Endothelial cell of umbilical vein (primary cell): ENCODE measurements at regions not wholly inside any gene's neighbourhood (a gene's known extent, or its start where the extent isn't known, plus 50 kb on each side); places are given as distances from the start of the nearest gene placed in this dataset.

Experiments
- BruUV-seq: library from RNA; stranded (reverse); fragments of 400-500 nt; replicated peaks from 2 replicates; lab custom pipeline; 2021; lab: Mats Ljungman, UMichigan
- CTCF ChIA-PET: fragments of 300-600, 350-600 bp; sonication (Branson Sonifier 250); formaldehyde crosslinking; loops from one replicate; lab custom pipeline; 2021; ENCODE audit warnings: antibody characterized with exemption, inconsistent platforms; lab: Charles Lee
- POLR2A ChIA-PET: fragments of 300-600, 350-600 bp; sonication (Branson Sonifier 250); formaldehyde crosslinking; loops from one replicate; lab custom pipeline; 2021; ENCODE audit warnings: antibody characterized with exemption, inconsistent platforms; lab: Charles Lee
- DNase-seq: peaks from one replicate; pipeline ENCODE4 v3.0.0-alpha.2; 2011; ENCODE audit warnings: low read depth, low spot score
- FAIRE-seq: peaks from 2 replicates; lab custom pipeline; 2011; peaks lifted over from hg19 to GRCh38; lab: Jason Lieb, UNC
- H2AFZ ChIP-seq: 2 replicates; pipeline ENCODE4 v1.6.0; 2012; ENCODE audit warnings: low read depth, low read length, control low read depth, inconsistent platforms
- H3K27ac ChIP-seq: 2 replicates; pipeline ENCODE4 v1.5.1; 2011; ENCODE audit warnings: low read depth, mild to moderate bottlenecking, control low read depth, low read length, moderate library complexity; ENCODE audit not compliant: insufficient read depth
- H3K27me3 ChIP-seq, 2 experiments: 2 replicates each; pipeline versions ENCODE4 v1.6.0 to v1.6.1; 2011; ENCODE audit warnings: low read length in 2 of 2, mixed read lengths in 1 of 2; ENCODE audit not compliant: control insufficient read depth in 2 of 2, insufficient read depth in 2 of 2
- H3K36me3 ChIP-seq, 2 experiments: 2 replicates in 1 of 2; 3 replicates in 1 of 2; pipeline ENCODE4 v1.5.1; 2011; ENCODE audit warnings: low read length in 2 of 2, mild to moderate bottlenecking in 1 of 2, moderate library complexity in 1 of 2; ENCODE audit not compliant: control insufficient read depth in 2 of 2, insufficient read depth in 2 of 2; ENCODE audit errors: extremely low read depth in 1 of 2
- H3K4me1 ChIP-seq: 3 replicates; pipeline ENCODE4 v1.5.1; 2011; ENCODE audit warnings: mild to moderate bottlenecking, low read length; ENCODE audit not compliant: control insufficient read depth, insufficient read depth; ENCODE audit errors: extremely low read depth
- H3K4me2 ChIP-seq: 2 replicates; pipeline ENCODE4 v1.6.1; 2011; ENCODE audit warnings: low read length, control low read depth, mixed read lengths; ENCODE audit not compliant: insufficient read depth
- H3K4me3 ChIP-seq, 3 experiments: fragments of 200-600 bp in 1 of 3; sonication (generic), shearing (Covaris generic) in 1 of 3; replicated peaks in 1 of 3; 2 replicates each; pipeline ENCODE4 v1.5.1; 2011 to 2016; ENCODE audit warnings: control low read depth in 3 of 3, low read length in 3 of 3, mild to moderate bottlenecking in 2 of 3, inconsistent platforms in 1 of 3, low read depth in 1 of 3, moderate library complexity in 1 of 3; ENCODE audit not compliant: insufficient read depth in 1 of 3
- H3K79me2 ChIP-seq: 2 replicates; pipeline ENCODE4 v1.6.0; 2012; ENCODE audit warnings: low read length, inconsistent platforms; ENCODE audit not compliant: control insufficient read depth, insufficient read depth
- H3K9ac ChIP-seq: replicated peaks from 2 replicates; pipeline ENCODE3; 2011; ENCODE audit warnings: low read length, control low read depth; ENCODE audit not compliant: insufficient read depth; ENCODE audit errors: extremely low read depth
- H3K9me1 ChIP-seq: replicated peaks from 3 replicates; pipeline ENCODE4 v1.6.0; 2011; ENCODE audit warnings: mild to moderate bottlenecking, low read length; ENCODE audit not compliant: control insufficient read depth, insufficient read depth; ENCODE audit errors: extremely low read depth
- H3K9me3 ChIP-seq: replicated peaks from 2 replicates; pipeline ENCODE4 v1.5.1; 2012; ENCODE audit warnings: low read length, inconsistent platforms; ENCODE audit not compliant: control insufficient read depth, insufficient read depth
- H4K20me1 ChIP-seq: replicated peaks from 2 replicates; pipeline ENCODE3; 2011; ENCODE audit warnings: mild to moderate bottlenecking, low read length; ENCODE audit not compliant: control insufficient read depth, insufficient read depth; ENCODE audit errors: extremely low read depth
- CTCF ChIP-seq, 2 donors: IDR thresholded peaks; 1 replicate in 1 of 2; 2 replicates in 1 of 2; pipeline ENCODE4 v1.5.1; 2011; ENCODE audit warnings: low read length in 2 of 2, mild to moderate bottlenecking in 2 of 2, moderate library complexity in 2 of 2, control low read depth in 1 of 2, inconsistent platforms in 1 of 2, low read depth in 1 of 2; ENCODE audit not compliant: insufficient read depth in 1 of 2; ENCODE audit errors: extremely low read depth in 1 of 2
- FOS ChIP-seq: IDR thresholded peaks from 2 replicates; pipeline ENCODE4 v1.6.1; 2011; ENCODE audit warnings: mild to moderate bottlenecking, low read length, moderate library complexity, borderline replicate concordance; ENCODE audit not compliant: insufficient read depth
- MAX ChIP-seq: IDR thresholded peaks from 2 replicates; pipeline ENCODE4 v1.6.1; 2011; ENCODE audit not compliant: insufficient read depth, insufficient read length
- MYC ChIP-seq: IDR thresholded peaks from one replicate; pipeline ENCODE4 v1.6.1; 2011; ENCODE audit warnings: mild to moderate bottlenecking, low read depth, low read length
- POLR2A ChIP-seq: IDR thresholded peaks from 2 replicates; pipeline ENCODE4 v1.6.1; 2012; ENCODE audit warnings: low read depth, mild to moderate bottlenecking, control low read depth, low read length
- dilution Hi-C: fragments of 300-500 bp; cut with MboI; formaldehyde crosslinking; loops from one replicate; pipeline ENCODE4 v1.15.0; 2019; ENCODE audit warnings: low sequenced_read_pairs; ENCODE audit not compliant: extremely low pct_ligation_motif_present
- intact Hi-C: fragments of 100-400 bp; cut with micrococcal nuclease; formaldehyde crosslinking; loops from one replicate; pipeline ENCODE4 v1.10.0; 2022

- dilution Hi-C loops = no loop called here
- intact Hi-C loops = no loop called here
- no peaks in the 10 kb centered on the region for H3K79me2 ChIP-seq
- no peaks in the 10 kb centered on the region for H3K27me3 ChIP-seq
- H3K4me2 ChIP-seq = no peak overlapping the region
- no peak overlapping the region for H3K4me3 ChIP-seq
- H4K20me1 ChIP-seq = no peaks in the 10 kb centered on the region
- H3K36me3 ChIP-seq = no peaks in the 10 kb centered on the region
- peaks cover 1% of the 10 kb centered on the region for H3K9me3 ChIP-seq
- TF ChIP-seq MYC (no peak), FOS (no peak), MAX (no peak), CTCF (IDR thresholded peaks at IDR 0.05; ENCODE audit: extremely low read depth in 1 of 2, insufficient read depth in 1 of 2, low read depth in 1 of 2, low read length in 2 of 2) (no peak), POLR2A (no peak)
- DNase-seq (no peak), FAIRE-seq (no peak)
- no peak overlapping the region for H3K9ac ChIP-seq
- no peak overlapping the region for H2AFZ ChIP-seq
- H3K4me1 ChIP-seq = no peaks in the 10 kb centered on the region
- ChIA-PET POLR2A (no interaction called here), CTCF (no interaction called here)
- H3K27ac ChIP-seq = no peak overlapping the region
- no TSS peak for BruUV-seq
- H3K9me1 ChIP-seq = no peaks in the 10 kb centered on the region
These were observed 451.1 kb downstream of the TUSC1 start for GRCh38 chr9:25226901-25227686.
